HG02798 (cell line): ENCODE measurements at regions not wholly inside any gene's neighbourhood (a gene's known extent, or its start where the extent isn't known, plus 50 kb on each side); places are given as distances from the start of the nearest gene placed in this dataset.

ENCODE experiments used
- ATAC-seq: cut with Tn5 transposase; IDR thresholded peaks from one replicate; pipeline ENCODE4 v1.9.1; 2021; ENCODE audit warnings: mild to moderate bottlenecking; ENCODE audit not compliant: unreplicated experiment, poor library complexity

DNA sequence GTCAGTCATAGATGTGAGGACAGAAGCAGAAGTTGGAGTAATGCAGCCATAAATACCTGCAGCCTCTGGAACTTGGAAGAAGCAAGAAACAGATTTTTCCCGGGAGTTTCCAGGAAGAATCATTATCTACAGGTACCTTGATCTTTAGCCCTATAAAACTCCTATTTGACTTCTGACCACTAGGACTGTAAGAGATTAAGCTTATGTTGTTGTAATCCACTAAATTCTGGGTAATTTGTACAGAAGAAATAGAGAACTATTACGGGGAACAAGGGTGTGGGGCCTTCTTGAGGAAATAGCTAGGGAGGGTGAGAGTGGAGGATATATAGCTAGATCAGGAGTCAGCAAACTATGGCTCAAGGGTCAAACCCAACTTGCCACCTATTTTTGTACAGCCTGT lies 353.2 kb downstream of the SLC4A3 start:
- ATAC-seq = no peak

DNA sequence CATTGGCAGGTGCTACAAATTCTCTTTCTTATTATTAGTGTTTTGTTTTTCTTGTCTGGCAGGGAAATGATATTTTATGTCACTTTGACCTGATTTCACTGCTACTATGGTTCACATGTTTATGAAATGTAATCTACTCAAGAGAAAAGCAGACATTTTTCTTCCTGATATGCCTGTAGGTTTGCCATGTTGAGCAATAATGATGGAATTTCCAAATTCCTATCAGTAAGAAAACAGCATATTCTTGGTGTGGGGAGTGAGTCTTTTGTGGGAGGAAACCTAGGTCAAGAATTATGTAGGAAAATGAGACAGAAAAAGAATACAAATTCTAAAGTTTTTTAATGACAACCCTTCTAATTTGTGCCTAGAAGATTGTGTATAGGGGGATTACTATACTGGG lies 356.4 kb downstream of the SLC4A3 start:
- no peak for ATAC-seq

DNA sequence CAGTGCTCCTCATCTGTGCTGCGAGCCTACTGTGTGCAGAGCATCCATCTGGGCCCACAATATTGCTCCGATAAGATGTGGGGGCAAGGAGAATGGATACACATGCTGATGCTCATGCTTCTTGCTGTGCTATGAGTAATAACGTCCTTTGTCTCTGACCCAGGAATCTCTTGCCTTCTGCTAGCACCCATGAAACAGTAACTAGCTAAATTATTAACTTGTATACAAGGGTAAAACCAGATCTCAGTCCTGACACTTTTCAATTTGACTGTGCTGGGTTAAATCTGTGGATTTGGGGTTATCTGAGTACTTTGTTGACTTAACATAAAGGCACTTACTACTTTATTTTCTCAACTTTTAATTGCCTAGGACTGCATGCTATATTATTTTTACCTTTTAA lies 357.6 kb downstream of the SLC4A3 start:
- ATAC-seq = no peak

DNA sequence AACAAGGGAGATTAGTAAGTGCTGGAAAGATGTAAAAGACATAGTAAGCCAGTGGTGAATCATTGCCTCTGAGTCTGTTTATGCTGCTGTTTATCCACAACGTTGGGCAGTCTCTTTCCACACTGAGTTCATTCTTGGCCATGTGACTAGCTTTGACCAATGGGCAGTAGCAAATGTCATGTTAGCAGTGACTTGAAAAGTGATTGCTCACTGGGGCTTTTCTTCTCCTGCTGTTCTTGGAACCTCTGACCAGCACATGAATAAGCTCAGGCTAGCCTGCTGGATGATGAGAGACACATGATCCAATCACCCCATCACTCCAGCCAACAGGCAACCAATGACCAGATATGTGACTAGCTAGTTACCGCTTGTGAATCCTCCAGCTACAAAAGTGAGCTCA lies 360.4 kb downstream of the SLC4A3 start:
- no peak for ATAC-seq

DNA sequence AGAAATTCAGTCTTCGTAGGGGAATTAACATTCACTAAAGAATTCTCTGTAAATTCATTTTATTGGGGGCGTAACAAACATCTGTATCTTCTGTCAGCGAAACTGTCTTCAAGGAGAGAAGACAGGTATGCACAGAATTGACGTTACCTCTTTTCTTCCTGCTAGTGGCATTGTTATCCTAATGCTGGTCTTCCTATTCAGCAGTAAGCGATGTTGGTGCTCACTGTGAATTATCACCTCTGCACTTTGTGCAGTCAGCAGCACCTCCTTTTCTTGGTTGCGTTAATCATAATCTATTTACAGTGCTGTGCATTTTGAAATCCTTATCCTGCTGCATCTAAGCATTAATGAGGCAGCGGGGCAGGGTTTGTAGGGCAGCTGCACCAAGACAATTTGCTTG lies 362.3 kb downstream of the SLC4A3 start:
- no peak for ATAC-seq

DNA sequence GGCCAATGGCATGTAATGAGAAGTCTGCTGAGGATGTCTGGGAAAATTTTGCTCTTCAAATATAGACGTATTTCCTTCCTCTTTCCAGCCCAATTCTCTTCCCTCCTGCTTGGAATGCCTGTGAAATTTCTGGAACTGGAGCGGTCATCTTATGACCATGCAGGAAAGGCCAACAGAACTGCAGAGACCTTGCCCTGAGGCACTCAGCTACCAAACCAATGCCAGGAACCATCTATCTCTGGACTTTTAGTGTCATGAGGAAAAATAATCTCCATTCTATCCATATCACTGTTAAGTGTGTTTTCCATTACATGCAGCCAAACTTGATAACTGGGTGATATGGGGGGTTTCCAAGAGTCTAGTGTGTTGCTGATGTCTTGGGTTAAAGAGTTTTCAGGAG lies 363.7 kb downstream of the SLC4A3 start:
- ATAC-seq = no peak

DNA sequence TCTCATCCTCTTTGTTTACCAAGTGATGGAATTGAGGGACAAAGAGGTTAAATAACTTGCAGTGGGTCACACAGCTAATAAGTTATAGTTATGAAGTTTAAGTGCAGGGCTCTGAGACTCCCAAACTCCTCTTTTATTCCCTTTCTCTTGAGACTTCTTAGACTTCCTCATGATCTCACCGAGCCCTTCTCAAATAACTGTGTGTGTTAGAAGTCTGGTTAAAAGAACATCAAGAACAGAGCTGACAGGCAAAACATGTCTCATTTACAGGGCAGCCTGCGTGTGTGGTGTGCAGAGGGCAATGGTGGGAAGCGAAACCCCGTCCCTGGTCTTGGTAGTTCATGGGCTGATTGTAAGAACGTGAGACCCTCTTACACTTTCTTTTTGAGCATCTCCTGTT lies 368.0 kb downstream of the SLC4A3 start:
- no peak for ATAC-seq

DNA sequence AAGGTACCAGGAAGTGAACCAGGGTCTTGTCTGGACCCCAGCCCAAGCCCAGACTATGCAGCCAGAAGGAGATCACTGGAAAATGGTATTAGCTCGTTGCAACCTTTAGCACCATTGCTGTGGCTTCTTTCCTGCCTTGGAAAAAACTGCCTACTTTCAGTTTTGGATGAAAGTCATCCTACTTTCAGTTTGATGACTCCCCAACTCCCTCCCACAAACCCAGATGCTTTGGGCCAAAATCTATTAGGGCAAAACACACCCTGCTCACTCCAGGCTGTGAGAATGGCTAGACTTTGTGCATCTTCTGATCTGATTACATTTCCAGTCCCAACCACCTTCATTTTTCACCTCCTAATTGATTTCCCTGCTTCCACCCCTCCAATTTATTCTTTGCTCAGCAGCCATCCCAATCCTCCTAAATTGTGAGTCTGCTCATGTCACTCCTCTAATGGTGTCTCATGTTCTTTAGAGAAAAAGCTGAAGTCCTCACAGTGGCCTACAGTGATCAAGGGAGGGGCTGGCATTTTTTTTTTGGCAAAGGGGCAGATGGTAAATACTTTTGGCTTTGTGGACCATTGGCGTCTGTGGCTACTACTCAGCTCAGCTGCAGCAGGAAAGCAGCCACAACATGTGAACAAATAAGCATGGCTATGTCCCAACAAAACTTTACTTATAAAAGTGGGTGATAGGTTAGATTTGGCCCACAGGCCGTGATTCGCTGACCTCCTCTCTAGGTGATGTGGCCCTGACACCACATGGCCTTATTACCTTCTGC lies 368.7 kb downstream of the SLC4A3 start:
- no peak for ATAC-seq

DNA sequence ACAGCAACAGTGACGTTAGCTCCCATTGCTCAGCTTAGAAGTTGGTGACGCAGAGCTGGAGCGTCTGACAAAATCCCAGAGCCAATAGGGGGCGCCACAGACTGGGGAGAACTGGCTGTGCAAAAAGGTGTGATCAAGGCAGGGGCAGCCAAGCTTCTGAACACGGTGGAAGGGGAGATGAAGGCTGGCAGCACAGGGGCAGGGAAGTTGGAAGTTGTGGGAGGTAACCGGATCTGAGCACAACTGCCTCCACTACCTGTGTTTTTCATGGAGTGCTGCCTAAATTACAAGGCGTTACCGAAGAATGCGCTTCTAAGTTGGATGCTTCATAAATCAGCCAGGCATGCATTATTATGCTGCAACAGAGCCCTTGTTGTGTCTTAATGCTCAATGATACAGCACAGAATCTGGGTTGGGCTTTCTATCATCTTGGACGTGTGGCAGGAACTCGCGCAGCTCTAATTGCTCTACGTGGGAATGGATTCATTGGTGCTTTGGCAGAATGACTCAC lies 370.0 kb downstream of the SLC4A3 start:
- ATAC-seq = no peak

DNA sequence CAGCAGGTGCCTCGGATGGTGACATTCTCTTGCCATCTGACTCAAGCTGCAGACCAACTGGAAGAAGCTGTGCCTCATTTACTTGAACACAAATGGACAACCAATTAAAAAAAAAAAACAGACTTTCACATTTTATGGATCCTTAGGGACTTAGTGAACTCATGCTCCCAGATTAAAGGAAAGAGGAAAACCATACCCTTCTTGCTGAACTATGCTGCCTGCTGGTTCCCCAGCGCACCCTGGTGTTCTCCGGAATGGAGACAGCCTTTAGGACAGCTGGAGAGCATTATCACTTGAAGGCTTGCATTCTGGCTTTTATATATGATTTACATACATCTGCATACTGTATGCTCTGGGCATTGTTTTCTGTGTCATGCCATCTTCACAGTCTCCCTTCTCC lies 370.7 kb downstream of the SLC4A3 start:
- no peak for ATAC-seq

DNA sequence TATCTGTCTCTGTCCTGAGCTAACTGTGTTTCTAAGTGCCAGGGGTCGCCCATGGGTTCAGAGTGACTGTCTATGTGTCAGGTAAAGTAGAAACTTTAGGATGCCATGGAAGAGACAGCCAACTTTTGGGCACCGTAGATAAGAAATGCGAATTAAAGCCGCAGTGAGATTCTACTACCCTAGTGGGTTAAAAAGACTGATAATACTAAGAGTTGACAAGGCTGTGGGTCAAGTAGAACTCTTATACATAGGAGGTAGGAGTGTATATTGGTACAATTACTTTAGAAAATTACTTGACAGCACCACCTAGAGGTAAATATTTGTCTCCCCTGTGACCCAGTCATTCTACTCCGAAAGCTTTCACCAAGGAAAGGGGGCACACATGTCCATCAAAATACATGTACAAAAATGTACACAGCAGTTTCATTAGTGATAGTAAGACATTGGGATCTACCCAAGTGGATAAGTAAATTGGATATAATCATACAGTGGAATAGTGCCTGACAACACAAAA lies 371.3 kb downstream of the SLC4A3 start:
- no peak for ATAC-seq

DNA sequence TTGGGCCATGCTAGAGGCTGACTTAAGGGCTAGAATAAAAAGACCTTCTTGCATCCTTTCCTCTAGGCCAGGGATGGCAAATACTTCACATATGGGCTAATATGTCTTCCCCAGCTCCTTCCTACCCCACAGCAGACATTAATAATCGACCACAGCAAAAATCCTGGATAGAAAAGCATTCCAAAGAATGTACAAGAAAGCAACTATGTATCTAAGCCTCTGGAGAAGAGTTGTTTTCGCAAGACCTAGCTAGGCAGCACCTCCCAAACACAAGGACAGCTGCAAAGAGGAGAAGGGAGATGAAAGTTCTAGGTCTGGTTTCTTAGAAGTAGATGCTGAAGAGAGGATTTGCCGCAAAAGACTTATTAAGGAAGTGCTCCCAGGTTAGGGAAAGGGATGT lies 372.6 kb downstream of the SLC4A3 start:
- ATAC-seq = no peak

DNA sequence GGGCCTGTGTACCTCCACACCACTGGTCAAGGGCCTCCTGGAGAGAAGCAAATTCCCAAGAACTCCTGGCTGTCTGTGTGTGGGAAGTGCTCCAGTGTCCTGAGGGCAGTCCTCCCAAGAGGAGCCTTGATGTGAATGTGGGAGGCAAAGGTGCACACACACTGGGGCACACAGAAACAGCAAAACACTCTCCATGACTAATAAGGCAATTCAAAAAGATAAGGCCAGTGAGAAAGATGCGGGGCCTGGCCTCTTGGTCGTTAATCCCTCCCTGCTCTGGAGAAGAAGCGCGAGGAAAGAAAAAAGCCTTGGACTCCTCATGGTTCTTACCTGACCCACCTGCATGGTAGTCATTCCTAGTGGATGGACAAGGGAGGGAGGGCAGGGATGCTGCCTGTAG lies 373.2 kb downstream of the SLC4A3 start:
- no peak for ATAC-seq

DNA sequence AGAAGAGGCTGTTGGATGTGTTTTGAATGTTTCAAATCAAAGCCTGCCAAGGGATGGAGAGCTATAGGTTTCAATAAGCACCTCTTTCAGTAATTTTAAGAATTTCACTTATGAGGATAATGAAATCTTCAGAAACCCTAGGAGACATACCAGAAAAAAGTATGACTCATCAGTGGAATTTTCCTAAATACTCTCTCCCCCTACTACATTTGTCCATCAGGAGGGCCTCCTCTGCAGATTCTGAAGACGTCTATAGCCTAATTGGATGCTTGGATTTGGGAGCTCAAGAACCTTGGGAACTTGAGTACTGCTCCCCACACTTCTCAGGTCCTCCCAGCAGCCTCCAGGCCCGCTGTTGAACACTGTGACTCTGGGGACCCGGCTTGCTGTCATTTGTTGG lies 374.3 kb downstream of the SLC4A3 start:
- ATAC-seq = no peak

DNA sequence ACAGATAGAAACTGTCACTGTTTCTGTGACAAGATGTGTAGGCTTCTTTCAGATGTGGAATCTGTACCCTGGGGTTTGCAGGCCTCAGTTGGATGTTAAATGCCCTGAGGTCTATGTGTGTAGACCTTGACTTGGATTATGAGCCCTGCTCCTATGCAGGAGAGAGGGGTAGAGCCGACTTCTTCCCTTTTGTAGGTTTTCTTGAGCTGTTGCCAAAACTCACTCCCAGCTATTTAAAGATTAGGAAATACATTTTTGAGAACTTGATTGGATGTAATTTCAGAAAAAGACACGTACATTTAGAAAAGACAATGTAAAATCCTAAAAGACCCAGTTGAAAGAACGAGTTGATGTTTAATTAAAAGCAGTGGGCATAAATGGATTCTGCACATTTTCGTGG lies 374.8 kb downstream of the SLC4A3 start:
- ATAC-seq = no peak

DNA sequence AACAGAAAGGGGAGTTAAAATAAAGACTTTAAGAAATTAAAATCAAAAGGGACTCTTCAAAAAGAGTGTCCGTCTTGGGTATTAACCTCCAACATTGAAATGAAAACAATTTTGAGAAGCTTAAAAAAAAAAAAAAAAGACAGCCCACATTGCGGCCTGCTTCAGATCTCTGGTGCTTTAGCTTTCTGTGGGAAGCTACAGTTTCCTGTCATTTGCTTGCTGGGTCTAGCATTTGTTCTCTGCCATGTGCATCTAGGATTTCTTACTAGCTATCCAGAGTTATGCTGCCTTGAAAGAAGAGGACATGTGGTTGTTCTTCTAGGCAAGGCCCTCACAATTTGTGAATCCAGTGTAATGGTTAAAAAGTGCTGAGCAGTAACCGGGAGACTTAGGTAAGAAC lies 375.3 kb downstream of the SLC4A3 start:
- ATAC-seq = no peak

DNA sequence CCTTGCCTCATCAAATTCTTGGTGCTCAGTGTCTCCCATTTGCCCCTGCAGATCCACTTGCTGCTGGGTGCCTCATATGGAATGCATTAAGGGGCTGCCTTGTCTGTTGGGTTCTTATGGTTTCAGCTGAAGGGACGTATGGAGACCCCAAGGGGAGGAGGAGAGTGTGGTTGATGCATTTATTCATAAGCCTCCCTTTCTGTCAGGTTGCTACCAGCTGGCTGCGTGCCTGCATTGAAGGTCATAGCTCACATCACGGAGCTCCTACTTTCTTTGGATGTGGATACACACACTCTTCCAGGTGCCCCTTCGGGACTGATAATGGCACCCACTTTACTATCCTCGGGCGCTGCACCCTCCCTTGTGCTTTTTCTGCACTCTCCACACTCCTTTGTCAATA lies 377.9 kb downstream of the SLC4A3 start:
- ATAC-seq = no peak

DNA sequence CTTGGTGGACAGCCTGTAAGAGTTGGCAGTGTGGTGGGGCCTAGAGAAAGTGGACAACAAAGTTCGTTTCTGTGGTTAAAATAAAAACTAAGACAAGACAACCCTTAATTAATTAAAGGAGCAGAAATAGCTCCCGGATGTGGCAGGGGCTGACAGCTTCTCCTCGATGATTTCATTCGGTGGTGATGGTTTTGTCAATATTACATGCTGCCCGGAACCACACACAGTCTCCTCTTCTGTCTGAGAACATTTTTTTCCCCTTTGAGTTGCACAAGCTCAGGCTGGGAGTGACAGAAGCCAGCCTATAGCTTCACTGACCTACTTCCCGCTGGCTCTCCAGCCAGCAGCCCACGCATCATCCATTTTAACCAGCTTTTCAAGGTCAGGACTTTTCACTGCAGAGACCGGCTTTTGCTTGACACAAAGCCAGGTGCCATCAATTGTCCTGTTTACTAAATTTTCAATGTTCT lies 378.8 kb downstream of the SLC4A3 start:
- ATAC-seq = no peak

DNA sequence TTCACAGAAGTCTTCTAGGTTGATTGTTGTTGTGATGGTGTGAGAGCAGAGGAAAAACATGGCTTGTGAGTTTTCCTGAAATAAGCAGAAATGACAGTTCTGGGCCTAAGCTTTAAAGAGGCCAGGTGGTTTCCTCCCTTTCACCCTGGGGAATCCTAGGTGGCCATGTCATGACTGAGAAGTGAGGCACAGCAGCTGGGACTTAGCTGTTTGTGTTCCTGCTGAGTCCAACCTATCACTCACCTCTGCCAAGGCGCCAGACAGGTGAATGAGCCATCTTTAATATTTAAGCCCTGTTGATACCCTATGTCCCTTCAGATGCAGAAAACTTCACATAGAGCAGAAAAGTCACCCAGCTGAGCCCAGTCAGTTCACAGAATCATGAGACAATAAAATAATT lies 384.4 kb downstream of the SLC4A3 start:
- ATAC-seq = no peak

DNA sequence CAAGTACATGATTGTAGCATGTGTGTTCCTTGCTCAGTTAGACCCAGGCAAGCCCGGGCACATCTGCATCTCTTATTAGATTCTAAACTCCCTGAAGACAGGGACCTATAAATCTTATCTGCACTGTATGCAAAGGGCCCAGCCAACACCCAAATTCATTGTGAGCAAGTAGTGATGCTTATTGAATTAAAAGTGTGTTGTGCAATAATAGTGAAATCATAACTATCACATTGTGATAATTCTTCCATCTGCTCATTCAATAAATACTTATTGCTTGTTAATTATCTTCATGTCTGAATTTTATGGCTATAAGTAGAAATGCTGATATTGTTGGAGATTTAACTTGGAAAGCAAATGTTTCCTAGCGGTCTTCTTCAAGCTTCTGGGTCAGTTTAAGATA lies 387.5 kb downstream of the SLC4A3 start:
- no peak for ATAC-seq

DNA sequence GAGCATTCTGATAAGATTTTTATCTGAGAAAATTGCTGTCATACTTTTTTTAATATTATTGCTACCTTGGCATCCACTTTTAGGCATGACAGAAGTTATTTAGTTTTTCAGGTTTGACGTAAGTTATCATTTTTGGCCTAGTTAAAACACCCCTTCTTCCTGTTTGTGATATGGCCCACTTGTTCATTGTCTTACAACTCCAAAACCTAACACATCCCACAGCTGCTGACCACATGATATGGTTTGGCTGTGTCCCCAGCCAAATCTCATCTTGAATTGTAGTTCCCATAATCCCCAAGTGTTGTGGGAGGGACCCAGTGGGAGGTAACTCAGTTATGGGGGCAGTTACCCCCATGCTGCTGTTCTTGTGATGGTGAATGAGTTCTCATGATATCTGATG lies 388.1 kb downstream of the SLC4A3 start:
- ATAC-seq = no peak

DNA sequence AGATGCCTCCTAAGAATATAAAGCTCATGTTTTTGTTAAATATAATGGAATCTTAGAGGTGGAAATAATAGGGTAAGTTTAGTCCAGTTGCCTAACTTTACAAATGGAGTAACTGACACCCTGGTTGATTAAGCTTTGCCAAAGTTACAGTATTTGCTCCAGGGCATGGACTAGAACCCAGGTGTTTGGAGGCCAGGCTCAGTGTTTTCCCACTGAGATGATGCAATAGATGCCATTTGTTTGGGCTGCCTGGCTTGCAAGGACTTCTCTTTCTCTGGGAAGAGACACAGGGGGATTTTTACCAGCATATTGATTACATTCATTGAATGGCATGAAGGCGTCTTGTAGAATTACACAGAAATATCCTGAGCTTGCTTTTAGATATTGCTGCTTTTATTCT lies 397.8 kb downstream of the SLC4A3 start:
- no peak for ATAC-seq
